ENCODE measurements at regions not wholly inside any gene's neighbourhood (a gene's known extent, or its start where the extent isn't known, plus 50 kb on each side); places are given as distances from the start of the nearest gene placed in this dataset.

- in situ Hi-C loops (cut with MboI): no loop called here
- POLR2A ChIA-PET: no interaction called here
These were observed 996.2 kb upstream of the FANCL start for GRCh38 chr2:59237311-59237710.

More at GRCh38 chr2:59237311-59237710, 996.2 kb upstream of the FANCL start:
- TF ChIP-seq PKNOX1 (IDR thresholded peaks at IDR 0.05): no peak
- TF ChIP-seq IKZF1 (conservative IDR thresholded peaks at IDR 0.05): no peak
- no peak for TF ChIP-seq EZH2 (IDR thresholded peaks at IDR 0.05; ENCODE audit: borderline replicate concordance, control insufficient read depth, low read depth, low read length)
- TF ChIP-seq STAT1 (conservative IDR thresholded peaks at IDR 0.05): no peak
- no peak for TF ChIP-seq ZZZ3 (IDR thresholded peaks at IDR 0.05; ENCODE audit: control insufficient read depth, insufficient read length, low read depth)
- no peak for TF ChIP-seq ZNF274 (IDR thresholded peaks at IDR 0.05; ENCODE audit: insufficient read depth, insufficient read length)
- no peak for TF ChIP-seq ASH2L (IDR thresholded peaks at IDR 0.05; ENCODE audit: borderline replicate concordance, low read depth)
- no peak for TF ChIP-seq ZSCAN29 (IDR thresholded peaks at IDR 0.05)
- TF ChIP-seq LARP7 (IDR thresholded peaks at IDR 0.05): no peak
- no peak for TF ChIP-seq MXI1 (IDR thresholded peaks at IDR 0.05; ENCODE audit: low read depth, low read length)
- no peak for TF ChIP-seq GABPA (IDR thresholded peaks at IDR 0.05; ENCODE audit: low read depth)
- no peak for TF ChIP-seq NR2F1 (conservative IDR thresholded peaks at IDR 0.05)
- no peak for TF ChIP-seq NR2C2 (IDR thresholded peaks at IDR 0.05; ENCODE audit: borderline replicate concordance, control insufficient read depth, insufficient read length, low read depth)
- TF ChIP-seq ZNF592 (IDR thresholded peaks at IDR 0.05): no peak
- no peak for TF ChIP-seq CEBPB (IDR thresholded peaks at IDR 0.05; ENCODE audit: borderline replicate concordance in 1 of 2, low read depth in 2 of 2, low read length in 2 of 2)
- TF ChIP-seq SRF (IDR thresholded peaks at IDR 0.05; ENCODE audit: low read depth in 2 of 2, low read length in 2 of 2): no peak
- no peak for TF ChIP-seq RAD21 (IDR thresholded peaks at IDR 0.05; ENCODE audit: insufficient read depth, low read depth, low read length)
- no peak for TF ChIP-seq ZBTB33 (IDR thresholded peaks at IDR 0.05)
- no peak for TF ChIP-seq RELA (IDR thresholded peaks at IDR 0.05; ENCODE audit: borderline replicate concordance, partially characterized antibody)
- no peak for TF ChIP-seq SMARCA5 (IDR thresholded peaks at IDR 0.05)
- H3K27me3 ChIP-seq (replicated peaks in 1 of 2; ENCODE audit: control insufficient read depth in 2 of 2, insufficient read depth in 2 of 2, low read length in 1 of 2): no peaks in the 10 kb centered on the region
- ATAC-seq: no peak
- RAD21 ChIA-PET (ENCODE audit: unreplicated experiment): no interaction called here
- H2AFZ ChIP-seq (ENCODE audit: control insufficient read depth, low read depth, low read length): no peak overlapping the region
- no TSS peak for BruUV-seq (replicated peaks)
- no peak overlapping the region for H3K4me3 ChIP-seq
- no peak overlapping the region for H3K27ac ChIP-seq (ENCODE audit: control insufficient read depth, insufficient read depth)
- no peaks in the 10 kb centered on the region for H3K79me2 ChIP-seq (ENCODE audit: control insufficient read depth, insufficient read depth, low read length)
- SMC1A ChIA-PET (ENCODE audit: uncharacterized antibody, unreplicated experiment): no interaction called here
- 0% methylated on average over 2 of the region's 2 CpGs for WGBS (ENCODE audit: insufficient coverage, insufficient replicate concordance, low lambda C conversion rate, missing lambda C conversion rate)
- no peaks in the 10 kb centered on the region for H4K20me1 ChIP-seq (ENCODE audit: control insufficient read depth, insufficient read depth)
- DNase-seq (ENCODE audit: low read depth, low spot score): no peak
- intact Hi-C loops (cut with micrococcal nuclease; ENCODE audit: unreplicated experiment): no loop called here
- no peak overlapping the region for H3K4me2 ChIP-seq (ENCODE audit: control insufficient read depth, insufficient read depth)
- no peaks in the 10 kb centered on the region for H3K4me1 ChIP-seq (ENCODE audit: control insufficient read depth, insufficient read depth, low read length)
- H3K9ac ChIP-seq (ENCODE audit: control insufficient read depth, insufficient read depth, low read length): no peak overlapping the region
- H3K36me3 ChIP-seq (ENCODE audit: control insufficient read depth in 2 of 2, insufficient read depth in 2 of 2, low read length in 1 of 2): no peaks in the 10 kb centered on the region
- CTCF ChIA-PET: no interaction called here
- no peak for FAIRE-seq
- no peaks in the 10 kb centered on the region for H3K9me3 ChIP-seq (replicated peaks; ENCODE audit: control insufficient read depth, insufficient read depth, low read length)

All from GM12878 (cell line).